Sigmoid colon (tissue), 4 donors: ENCODE measurements at regions not wholly inside any gene's neighbourhood (a gene's known extent, or its start where the extent isn't known, plus 50 kb on each side); places are given as distances from the start of the nearest gene placed in this dataset.

ENCODE experiments used
- EP300 ChIP-seq, 4 donors: sonication (generic); formaldehyde crosslinking; IDR thresholded peaks; one replicate each; pipeline ENCODE4 v1.6.1; 2017; ENCODE audit warnings: antibody characterized with exemption in 4 of 4
- POLR2A ChIP-seq, 2 donors: fragments of 450-650 bp; IDR thresholded peaks; one replicate each; pipeline ENCODE4 v1.6.1; 2016; ENCODE audit warnings: antibody characterized with exemption in 2 of 2, mild to moderate bottlenecking in 2 of 2, moderate library complexity in 2 of 2
- TF ChIP-seq, protein P1 (sequence below), 4 experiments: fragments of 450-650 bp in 3 of 4; fragments of 200-600 bp in 1 of 4; IDR thresholded peaks; one replicate each; pipeline ENCODE4 v1.5.1; 2016 to 2019; ENCODE audit warnings: antibody characterized with exemption in 4 of 4, mild to moderate bottlenecking in 3 of 4, moderate library complexity in 2 of 4

GRCh38 chr21:31813862-31814261 lies 59.0 kb upstream of the HUNK start:
- TF ChIP-seq POLR2A (IDR thresholded peaks at IDR 0.05) (no peak), EP300 (IDR thresholded peaks at IDR 0.05) (no peak)
- TF ChIP-seq, protein P1, sequence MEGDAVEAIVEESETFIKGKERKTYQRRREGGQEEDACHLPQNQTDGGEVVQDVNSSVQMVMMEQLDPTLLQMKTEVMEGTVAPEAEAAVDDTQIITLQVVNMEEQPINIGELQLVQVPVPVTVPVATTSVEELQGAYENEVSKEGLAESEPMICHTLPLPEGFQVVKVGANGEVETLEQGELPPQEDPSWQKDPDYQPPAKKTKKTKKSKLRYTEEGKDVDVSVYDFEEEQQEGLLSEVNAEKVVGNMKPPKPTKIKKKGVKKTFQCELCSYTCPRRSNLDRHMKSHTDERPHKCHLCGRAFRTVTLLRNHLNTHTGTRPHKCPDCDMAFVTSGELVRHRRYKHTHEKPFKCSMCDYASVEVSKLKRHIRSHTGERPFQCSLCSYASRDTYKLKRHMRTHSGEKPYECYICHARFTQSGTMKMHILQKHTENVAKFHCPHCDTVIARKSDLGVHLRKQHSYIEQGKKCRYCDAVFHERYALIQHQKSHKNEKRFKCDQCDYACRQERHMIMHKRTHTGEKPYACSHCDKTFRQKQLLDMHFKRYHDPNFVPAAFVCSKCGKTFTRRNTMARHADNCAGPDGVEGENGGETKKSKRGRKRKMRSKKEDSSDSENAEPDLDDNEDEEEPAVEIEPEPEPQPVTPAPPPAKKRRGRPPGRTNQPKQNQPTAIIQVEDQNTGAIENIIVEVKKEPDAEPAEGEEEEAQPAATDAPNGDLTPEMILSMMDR (IDR thresholded peaks at IDR 0.05), result no peak
